ENCODE measurements at regions not wholly inside any gene's neighbourhood (a gene's known extent, or its start where the extent isn't known, plus 50 kb on each side); places are given as distances from the start of the nearest gene placed in this dataset.

- TF ChIP-seq EZH2phosphoT487 (IDR thresholded peaks at IDR 0.05) (no peak), CTCF (IDR thresholded peaks at IDR 0.05) (no peak)
These were observed 622.4 kb downstream of the MATN1 start for GRCh38 chr1:30101016-30101415.

All from neural progenitor cell (in vitro differentiated cells).